IPS DF 6.9 (cell line): ENCODE measurements at regions not wholly inside any gene's neighbourhood (a gene's known extent, or its start where the extent isn't known, plus 50 kb on each side); places are given as distances from the start of the nearest gene placed in this dataset.
"Not testable (repeated sequence)": the region's sequence is repeated elsewhere in the genome, so short reads cannot be mapped to it uniquely, and the experiment has no call there.

Experiments used
- DNase-seq: peaks from one replicate; pipeline ENCODE4 v3.0.0-alpha.2; 2013; ENCODE audit warnings: low read depth, low spot score
- H3K27ac ChIP-seq: one replicate; pipeline ENCODE4 v1.5.1; 2013; ENCODE audit warnings: low read length, control low read depth
- H3K27me3 ChIP-seq: 2 replicates; pipeline ENCODE4 v1.6.1; 2013; ENCODE audit warnings: mild to moderate bottlenecking, low read length; ENCODE audit not compliant: control insufficient read depth, insufficient read depth
- H3K36me3 ChIP-seq: 2 replicates; pipeline ENCODE4 v1.6.1; 2013; ENCODE audit warnings: low read length; ENCODE audit not compliant: control insufficient read depth, insufficient read depth
- H3K4me1 ChIP-seq: 2 replicates; pipeline ENCODE4 v1.6.1; 2013; ENCODE audit warnings: low read length; ENCODE audit not compliant: control insufficient read depth, insufficient read depth
- H3K4me3 ChIP-seq: 2 replicates; pipeline ENCODE4 v1.5.1; 2013; ENCODE audit warnings: mild to moderate bottlenecking, low read length
- H3K9me3 ChIP-seq: 2 replicates; pipeline ENCODE4 v1.6.1; 2013; ENCODE audit warnings: low read length, inconsistent platforms; ENCODE audit not compliant: control insufficient read depth, insufficient read depth
- WGBS: extraction: QIAGEN DNeasy Blood & Tissue Kit; methylation state at CpG from one replicate; pipeline ENCODE4 v1.1.7; 2013; ENCODE audit warnings: mixed read lengths, missing lambda C conversion rate; ENCODE audit not compliant: insufficient read length, insufficient coverage; 5-methylcytosine and 5-hydroxymethylcytosine counted together

- no CpG with 5 or more reads among the region's 4 CpGs for WGBS
- H3K4me3 ChIP-seq: not testable (repeated sequence)
These were observed 60.5 kb downstream of the GOLGA6L22 start for GRCh38 chr15:22519213-22519612.

GRCh38 chr15:22526537-22526936 is 67.8 kb downstream of the GOLGA6L22 start:
- not testable (repeated sequence) for H3K4me1 ChIP-seq, DNase-seq, H3K27ac ChIP-seq, H3K9me3 ChIP-seq, H3K4me3 ChIP-seq, H3K27me3 ChIP-seq, H3K36me3 ChIP-seq
- WGBS: no CpG with 5 or more reads among the region's 2 CpGs

More at GRCh38 chr15:22519213-22519612, 60.5 kb downstream of the GOLGA6L22 start:
- H3K4me1 ChIP-seq, H3K27ac ChIP-seq, H3K9me3 ChIP-seq, H3K27me3 ChIP-seq, H3K36me3 ChIP-seq, DNase-seq: not testable (repeated sequence)

GRCh38 chr15:22527016-22527415 is 68.3 kb downstream of the GOLGA6L22 start:
- WGBS: no CpG with 5 or more reads among the region's 4 CpGs
- not testable (repeated sequence) for DNase-seq

GRCh38 chr15:22529200-22529599 is 70.5 kb downstream of the GOLGA6L22 start:
- H3K27me3 ChIP-seq, H3K27ac ChIP-seq, H3K4me1 ChIP-seq, H3K9me3 ChIP-seq, H3K36me3 ChIP-seq, H3K4me3 ChIP-seq, DNase-seq: not testable (repeated sequence)
- no CpG with 5 or more reads among the region's 6 CpGs for WGBS

More at GRCh38 chr15:22527016-22527415, 68.3 kb downstream of the GOLGA6L22 start:
- not testable (repeated sequence) for H3K9me3 ChIP-seq, H3K27me3 ChIP-seq, H3K27ac ChIP-seq, H3K36me3 ChIP-seq, H3K4me1 ChIP-seq, H3K4me3 ChIP-seq

GRCh38 chr15:22559701-22560100 is 101.0 kb downstream of the GOLGA6L22 start:
- not testable (repeated sequence) for H3K9me3 ChIP-seq, H3K27me3 ChIP-seq, H3K27ac ChIP-seq, DNase-seq, H3K4me3 ChIP-seq, H3K4me1 ChIP-seq, H3K36me3 ChIP-seq
- WGBS: no CpG with 5 or more reads among the region's 13 CpGs

GRCh38 chr15:22561716-22562115 is 103.0 kb downstream of the GOLGA6L22 start:
- not testable (repeated sequence) for H3K27ac ChIP-seq, DNase-seq, H3K36me3 ChIP-seq, H3K4me3 ChIP-seq, H3K4me1 ChIP-seq, H3K9me3 ChIP-seq, H3K27me3 ChIP-seq
- WGBS: no CpG with 5 or more reads among the region's 10 CpGs

- no CpG with 5 or more reads among the region's 7 CpGs for WGBS
- H3K9me3 ChIP-seq, H3K36me3 ChIP-seq, H3K27me3 ChIP-seq, H3K4me1 ChIP-seq, H3K27ac ChIP-seq, H3K4me3 ChIP-seq, DNase-seq: not testable (repeated sequence)
These were observed 107.8 kb downstream of the GOLGA6L22 start for GRCh38 chr15:22566510-22566909.

GRCh38 chr15:22569486-22569885 is 110.8 kb downstream of the GOLGA6L22 start:
- H3K4me3 ChIP-seq, H3K9me3 ChIP-seq, H3K36me3 ChIP-seq, H3K27ac ChIP-seq, H3K4me1 ChIP-seq, DNase-seq, H3K27me3 ChIP-seq: not testable (repeated sequence)
- WGBS: no CpG with 5 or more reads among the region's 11 CpGs

- not testable (repeated sequence) for DNase-seq, H3K4me3 ChIP-seq, H3K27me3 ChIP-seq, H3K36me3 ChIP-seq, H3K9me3 ChIP-seq, H3K4me1 ChIP-seq, H3K27ac ChIP-seq
- no CpG with 5 or more reads among the region's 6 CpGs for WGBS
These were observed 113.5 kb downstream of the GOLGA6L22 start for GRCh38 chr15:22572152-22572735.

GRCh38 chr15:22572792-22573191 is 114.1 kb downstream of the GOLGA6L22 start:
- not testable (repeated sequence) for DNase-seq, H3K27me3 ChIP-seq, H3K4me1 ChIP-seq, H3K9me3 ChIP-seq, H3K4me3 ChIP-seq, H3K27ac ChIP-seq, H3K36me3 ChIP-seq
- WGBS: no CpG with 5 or more reads among the region's 17 CpGs

GRCh38 chr15:22577828-22578227 is 119.1 kb downstream of the GOLGA6L22 start:
- H3K4me1 ChIP-seq, H3K27ac ChIP-seq, DNase-seq, H3K36me3 ChIP-seq, H3K27me3 ChIP-seq, H3K9me3 ChIP-seq, H3K4me3 ChIP-seq: not testable (repeated sequence)
- no CpG with 5 or more reads among the region's 4 CpGs for WGBS
